Muscle of leg (tissue), 3 donors: ENCODE measurements at regions not wholly inside any gene's neighbourhood (a gene's known extent, or its start where the extent isn't known, plus 50 kb on each side); places are given as distances from the start of the nearest gene placed in this dataset.

Experiments used
- DNase-seq: peaks from one replicate; pipeline ENCODE4 v3.0.0; 2013
- H3K27ac ChIP-seq: one replicate; pipeline ENCODE4 v1.5.1; 2013; ENCODE audit warnings: mild to moderate bottlenecking, low read length, control low read depth
- H3K27me3 ChIP-seq: one replicate; pipeline ENCODE4 v1.6.1; 2013; ENCODE audit warnings: low read length; ENCODE audit not compliant: control insufficient read depth, insufficient read depth
- H3K36me3 ChIP-seq: one replicate; pipeline ENCODE4 v1.6.1; 2013; ENCODE audit warnings: low read length; ENCODE audit not compliant: control insufficient read depth, insufficient read depth
- H3K4me1 ChIP-seq: one replicate; pipeline ENCODE4 v1.6.1; 2013; ENCODE audit warnings: low read length; ENCODE audit not compliant: control insufficient read depth, insufficient read depth
- H3K4me3 ChIP-seq: one replicate; pipeline ENCODE4 v1.5.1; 2013; ENCODE audit warnings: low read length, control low read depth
- H3K9me3 ChIP-seq: replicated peaks from 2 replicates; pipeline ENCODE4 v1.6.1; 2013; ENCODE audit warnings: low read depth, low read length; ENCODE audit not compliant: control insufficient read depth
- WGBS: methylation state at CpG from one replicate; pipeline ENCODE4 v1.1.5; 2013; ENCODE audit warnings: missing lambda C conversion rate; ENCODE audit not compliant: insufficient coverage; 5-methylcytosine and 5-hydroxymethylcytosine counted together

DNA sequence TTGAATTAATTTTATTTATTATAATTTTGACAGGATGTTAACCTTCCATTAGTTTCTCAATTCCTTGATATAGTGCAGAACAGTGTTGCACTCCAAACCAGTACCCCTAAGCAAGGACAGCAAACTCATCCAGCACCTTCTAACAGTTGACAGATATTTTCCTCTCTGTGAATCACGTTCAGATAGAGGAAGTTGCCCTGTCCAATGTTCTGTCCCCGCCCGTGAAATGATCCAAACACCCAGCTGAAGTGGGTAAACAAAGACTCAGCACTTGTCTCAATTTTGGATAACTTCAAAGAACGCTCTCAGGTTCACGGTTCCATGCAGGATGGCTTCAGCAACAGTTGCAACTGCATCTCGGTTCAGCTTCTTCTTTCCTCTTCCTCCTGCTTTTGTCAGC, 1240.0 kb upstream of the ADGRL3 start:
- Histone ChIP-seq H3K9me3 (no peaks in the 10 kb centered on the region), H3K4me3 (no peak overlapping the region), H3K27ac (no peak overlapping the region), H3K27me3 (no peaks in the 10 kb centered on the region), H3K4me1 (no peaks in the 10 kb centered on the region), H3K36me3 (no peaks in the 10 kb centered on the region)
- 77% methylated on average over 5 of the region's 6 CpGs for WGBS
- no peak for DNase-seq

DNA sequence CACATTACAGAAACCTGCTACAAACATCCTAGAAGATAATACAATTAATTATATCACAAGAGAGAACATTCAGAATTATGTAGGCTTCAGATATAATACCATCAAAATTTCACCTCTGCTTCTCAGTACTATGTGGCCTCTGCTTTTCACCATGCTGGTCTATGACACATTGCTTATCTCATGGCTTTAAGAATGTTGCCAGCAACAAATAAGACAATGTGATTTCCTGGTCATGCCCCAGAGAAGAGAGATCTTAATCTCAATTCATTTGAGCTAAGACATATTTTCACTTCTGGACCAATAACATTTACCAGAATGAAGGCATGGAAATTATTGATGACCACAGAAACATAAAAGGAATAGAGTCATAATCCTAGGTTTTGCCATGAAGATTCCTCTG, 1233.4 kb upstream of the ADGRL3 start:
- Histone ChIP-seq H3K27ac (no peak overlapping the region), H3K4me1 (no peaks in the 10 kb centered on the region), H3K36me3 (no peaks in the 10 kb centered on the region), H3K27me3 (no peaks in the 10 kb centered on the region), H3K9me3 (no peaks in the 10 kb centered on the region), H3K4me3 (no peak overlapping the region)
- DNase-seq = no peak

DNA sequence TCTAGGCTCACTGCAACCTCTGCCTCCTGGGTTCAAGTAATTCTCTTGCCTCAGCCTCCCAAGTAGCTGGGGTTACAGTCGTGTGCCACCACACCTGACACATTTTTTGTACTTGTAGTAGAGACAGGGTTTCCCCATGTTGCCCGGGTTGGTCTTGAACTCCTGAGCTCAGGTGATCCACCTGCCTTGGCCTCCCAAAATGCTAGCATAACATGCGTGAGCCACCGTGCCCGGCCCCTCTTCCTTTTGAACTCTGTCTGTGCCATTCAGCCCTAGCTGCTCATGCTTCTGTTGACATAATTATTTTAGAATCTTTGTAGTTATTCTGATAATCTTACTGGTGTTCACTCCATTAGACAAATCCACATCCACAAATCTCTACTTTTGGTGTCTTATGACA, 1231.3 kb upstream of the ADGRL3 start:
- no peak overlapping the region for H3K27ac ChIP-seq
- no peaks in the 10 kb centered on the region for H3K9me3 ChIP-seq
- no peaks in the 10 kb centered on the region for H3K36me3 ChIP-seq
- 100% methylated on average over 1 of the region's 5 CpGs for WGBS
- DNase-seq = no peak
- no peaks in the 10 kb centered on the region for H3K27me3 ChIP-seq
- no peak overlapping the region for H3K4me3 ChIP-seq
- H3K4me1 ChIP-seq = no peaks in the 10 kb centered on the region

GRCh38 chr4:59969909-59970308, 1230.2 kb upstream of the ADGRL3 start:
- DNase-seq = no peak
- H3K4me1 ChIP-seq = no peaks in the 10 kb centered on the region
- WGBS = 60% methylated on average over 1 of the region's 3 CpGs

GRCh38 chr4:59971952-59972351, 1228.2 kb upstream of the ADGRL3 start:
- no peaks in the 10 kb centered on the region for H3K27me3 ChIP-seq
- no peak overlapping the region for H3K4me3 ChIP-seq
- no peaks in the 10 kb centered on the region for H3K9me3 ChIP-seq
- no peaks in the 10 kb centered on the region for H3K4me1 ChIP-seq
- DNase-seq = no peak
- 100% methylated on average over 1 of the region's 3 CpGs for WGBS
- no peaks in the 10 kb centered on the region for H3K36me3 ChIP-seq
- no peak overlapping the region for H3K27ac ChIP-seq

More at GRCh38 chr4:59969909-59970308, 1230.2 kb upstream of the ADGRL3 start:
- Histone ChIP-seq H3K36me3 (no peaks in the 10 kb centered on the region), H3K9me3 (no peaks in the 10 kb centered on the region), H3K27ac (no peak overlapping the region), H3K27me3 (no peaks in the 10 kb centered on the region), H3K4me3 (no peak overlapping the region)

DNA sequence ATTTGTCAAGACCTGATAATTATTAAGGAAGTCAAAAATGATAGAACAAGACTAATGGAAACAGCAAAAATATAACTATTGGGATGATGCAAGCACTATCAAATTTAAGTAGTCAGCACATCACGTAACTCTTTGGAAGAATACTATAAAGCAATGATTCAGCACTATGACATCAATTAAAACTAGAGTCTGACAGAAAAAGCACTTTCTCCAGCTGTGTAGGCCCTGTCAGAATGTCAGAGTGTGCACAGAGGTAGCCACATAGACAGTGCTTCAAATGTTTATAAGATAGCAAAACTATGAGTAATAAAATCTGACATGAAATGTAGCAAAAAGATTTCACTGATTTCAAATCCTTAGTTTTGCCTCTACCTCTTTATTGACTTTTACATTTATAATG, 1226.6 kb upstream of the ADGRL3 start:
- no peak for DNase-seq
- Histone ChIP-seq H3K9me3 (no peaks in the 10 kb centered on the region), H3K4me3 (no peak overlapping the region), H3K27ac (no peak overlapping the region), H3K4me1 (no peaks in the 10 kb centered on the region), H3K36me3 (no peaks in the 10 kb centered on the region), H3K27me3 (no peaks in the 10 kb centered on the region)
- WGBS = no CpG with 5 or more reads among the region's 1 CpG

GRCh38 chr4:59979061-59979460, 1221.1 kb upstream of the ADGRL3 start:
- WGBS = no CpG with 5 or more reads among the region's 1 CpG
- H3K27ac ChIP-seq = no peak overlapping the region
- H3K36me3 ChIP-seq = no peaks in the 10 kb centered on the region
- H3K27me3 ChIP-seq = no peaks in the 10 kb centered on the region
- no peak for DNase-seq
- H3K4me1 ChIP-seq = no peaks in the 10 kb centered on the region
- H3K9me3 ChIP-seq = no peaks in the 10 kb centered on the region
- H3K4me3 ChIP-seq = no peak overlapping the region

DNA sequence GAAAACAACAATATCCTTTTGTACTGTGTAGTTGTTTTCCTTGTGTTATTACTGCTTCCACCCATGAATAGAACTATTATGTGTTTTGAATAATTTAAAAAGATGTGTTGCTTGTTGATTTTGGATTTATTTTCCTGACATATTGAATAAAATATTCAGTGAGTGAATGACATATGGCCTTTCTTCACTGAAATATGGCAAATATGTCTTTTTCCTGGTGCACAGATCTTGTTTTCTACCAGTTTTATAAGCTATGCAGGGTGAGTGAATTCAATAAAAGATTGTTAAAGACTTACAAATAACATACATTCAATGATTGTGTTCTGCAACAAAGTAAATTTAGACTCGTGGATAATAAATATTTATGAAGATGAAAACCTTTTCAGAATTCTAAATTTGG, 1216.3 kb upstream of the ADGRL3 start:
- no peak overlapping the region for H3K27ac ChIP-seq
- no peaks in the 10 kb centered on the region for H3K4me1 ChIP-seq
- no peaks in the 10 kb centered on the region for H3K27me3 ChIP-seq
- no peaks in the 10 kb centered on the region for H3K36me3 ChIP-seq
- no peak overlapping the region for H3K4me3 ChIP-seq
- DNase-seq = no peak
- WGBS = no CpG with 5 or more reads among the region's 1 CpG
- H3K9me3 ChIP-seq = no peaks in the 10 kb centered on the region

DNA sequence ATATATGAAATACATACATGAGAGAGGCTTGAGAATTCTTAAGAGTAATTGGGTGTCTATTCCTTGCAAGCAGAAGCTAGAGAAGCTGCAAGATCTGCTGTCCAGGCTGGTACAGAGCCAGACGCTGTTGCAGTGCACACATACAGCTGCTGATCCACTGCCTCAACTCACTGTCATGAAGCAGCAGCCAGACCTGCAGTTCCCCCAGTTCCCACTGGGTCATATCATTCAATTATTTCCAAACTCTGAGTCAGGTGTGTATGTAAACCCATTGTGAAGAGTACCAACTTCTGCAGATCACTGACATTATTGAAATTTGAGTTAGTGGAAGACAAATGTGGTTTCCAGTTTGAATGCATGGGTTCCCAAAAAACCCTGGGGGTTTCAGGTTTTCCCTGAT, 1212.8 kb upstream of the ADGRL3 start:
- H3K27me3 ChIP-seq = no peaks in the 10 kb centered on the region
- H3K9me3 ChIP-seq = no peaks in the 10 kb centered on the region
- no peak overlapping the region for H3K27ac ChIP-seq
- no peaks in the 10 kb centered on the region for H3K4me1 ChIP-seq
- no CpG with 5 or more reads among the region's 1 CpG for WGBS
- no peaks in the 10 kb centered on the region for H3K36me3 ChIP-seq
- DNase-seq = no peak
- no peak overlapping the region for H3K4me3 ChIP-seq

DNA sequence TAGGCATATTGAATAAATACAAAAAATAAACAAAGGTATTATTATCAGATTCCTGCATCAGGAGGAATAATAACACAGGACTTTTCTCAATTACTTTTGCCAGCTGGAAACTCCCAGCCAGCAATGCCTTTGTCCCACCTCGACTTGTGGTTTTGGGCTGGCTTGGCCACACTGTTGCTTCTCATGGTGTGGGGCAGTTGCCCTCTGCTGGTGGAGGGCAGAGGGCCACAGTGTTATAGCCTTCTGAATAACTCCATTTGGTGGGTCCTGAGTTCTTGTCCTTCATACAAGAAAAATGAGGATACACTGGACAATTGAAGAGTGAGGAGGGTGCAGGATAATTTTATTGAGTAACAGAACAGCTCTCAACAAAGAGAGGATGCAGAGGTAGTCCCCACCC, 1206.0 kb upstream of the ADGRL3 start:
- Histone ChIP-seq H3K36me3 (no peaks in the 10 kb centered on the region), H3K4me1 (no peaks in the 10 kb centered on the region), H3K4me3 (no peak overlapping the region), H3K27me3 (no peaks in the 10 kb centered on the region), H3K27ac (no peak overlapping the region), H3K9me3 (peaks cover 14% of the 10 kb centered on the region)
- DNase-seq = no peak
- 71% methylated on average over 1 of the region's 1 CpG for WGBS

DNA sequence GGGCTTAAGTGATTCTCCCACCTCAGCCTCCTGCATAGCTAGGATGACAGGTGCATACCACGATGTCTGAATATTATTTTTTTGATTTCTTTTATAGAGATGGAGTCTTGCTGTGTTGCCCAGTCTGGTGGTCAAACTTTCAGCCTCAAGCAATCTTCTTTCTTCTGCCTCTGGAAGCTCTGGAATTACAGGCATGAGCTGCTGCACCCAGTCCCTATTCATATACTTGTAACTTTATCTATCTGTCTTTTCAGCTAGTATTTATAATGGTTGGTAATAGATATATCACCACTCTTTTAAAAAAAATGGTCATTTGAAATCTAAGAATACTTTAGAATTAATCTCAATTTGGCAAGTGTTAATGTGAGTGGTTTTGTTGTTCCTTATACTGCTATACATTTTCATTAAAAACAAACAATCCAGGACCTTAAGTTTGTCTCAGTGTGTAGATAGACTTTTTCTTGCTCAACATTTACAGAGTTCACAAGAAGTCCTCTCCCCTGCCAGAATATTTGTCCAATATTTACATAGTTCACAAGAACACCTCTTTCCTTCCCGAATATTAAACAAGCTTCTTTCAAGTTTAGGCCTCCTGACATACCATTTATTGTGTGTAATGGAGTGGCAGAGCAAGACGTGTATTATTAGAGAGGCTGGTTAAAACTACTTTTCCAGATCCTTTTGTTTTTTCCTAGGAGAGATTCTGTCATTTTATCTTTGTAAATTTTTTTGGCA, 1197.4 kb upstream of the ADGRL3 start:
- Histone ChIP-seq H3K27me3 (no peaks in the 10 kb centered on the region), H3K9me3 (peaks cover 4% of the 10 kb centered on the region), H3K27ac (no peak overlapping the region), H3K4me3 (no peak overlapping the region), H3K4me1 (no peaks in the 10 kb centered on the region), H3K36me3 (no peaks in the 10 kb centered on the region)
- DNase-seq = peak; percentile 60
- no CpG with 5 or more reads among the region's 3 CpGs for WGBS
